CD14-positive monocyte (primary cell): ENCODE measurements at regions not wholly inside any gene's neighbourhood (a gene's known extent, or its start where the extent isn't known, plus 50 kb on each side); places are given as distances from the start of the nearest gene placed in this dataset.
"Not testable (repeated sequence)": the region's sequence is repeated elsewhere in the genome, so short reads cannot be mapped to it uniquely, and the experiment has no call there.

ENCODE experiments used
- DNase-seq, 3 donors: peaks; one replicate each; pipeline ENCODE4 v3.0.0-alpha.2; 2011 to 2022
- H2AFZ ChIP-seq: 2 replicates; pipeline ENCODE4 v1.6.0; 2012; ENCODE audit warnings: mild to moderate bottlenecking, low read depth, low read length, inconsistent platforms; ENCODE audit not compliant: insufficient read depth, poor library complexity, severe bottlenecking
- H3K27ac ChIP-seq, 2 donors: 1 replicate in 1 of 2; 2 replicates in 1 of 2; pipeline ENCODE4 v1.5.1; 2012 to 2013; ENCODE audit warnings: low read length in 2 of 2, control low read depth in 1 of 2, inconsistent platforms in 1 of 2, low read depth in 1 of 2, mild to moderate bottlenecking in 1 of 2
- H3K27me3 ChIP-seq, 2 donors: one replicate each; pipeline versions ENCODE4 v1.6.0 to v1.6.1; 2011 to 2013; ENCODE audit warnings: low read length in 2 of 2; ENCODE audit not compliant: control insufficient read depth in 2 of 2, insufficient read depth in 2 of 2
- H3K36me3 ChIP-seq, 2 donors: replicated peaks in 1 of 2; 1 replicate in 1 of 2; 2 replicates in 1 of 2; pipeline versions ENCODE4 v1.5.1 to v1.6.1; 2012 to 2013; ENCODE audit warnings: low read length in 2 of 2, control low read depth in 1 of 2, inconsistent platforms in 1 of 2, mild to moderate bottlenecking in 1 of 2; ENCODE audit not compliant: insufficient read depth in 2 of 2, control insufficient read depth in 1 of 2
- H3K4me1 ChIP-seq, 2 donors: 1 replicate in 1 of 2; 2 replicates in 1 of 2; pipeline versions ENCODE4 v1.5.1 to v1.6.1; 2012 to 2013; ENCODE audit warnings: low read length in 2 of 2, control low read depth in 1 of 2, inconsistent platforms in 1 of 2, mild to moderate bottlenecking in 1 of 2, moderate library complexity in 1 of 2; ENCODE audit not compliant: insufficient read depth in 2 of 2, control insufficient read depth in 1 of 2
- H3K4me2 ChIP-seq: replicated peaks from 2 replicates; pipeline ENCODE3; 2012; ENCODE audit warnings: low read length, moderate library complexity, mild to moderate bottlenecking; ENCODE audit not compliant: poor library complexity, severe bottlenecking; ENCODE audit errors: extremely low read depth
- H3K4me3 ChIP-seq, 3 experiments: fragments of 200-600 bp in 1 of 3; sonication (generic) in 1 of 3; replicated peaks in 1 of 3; 1 replicate in 2 of 3; 2 replicates in 1 of 3; pipeline ENCODE4 v1.5.1; 2011 to 2013; ENCODE audit warnings: low read length in 3 of 3, mild to moderate bottlenecking in 3 of 3, control low read depth in 2 of 3, low read depth in 2 of 3, inconsistent platforms in 1 of 3, moderate library complexity in 1 of 3
- H3K79me2 ChIP-seq: 2 replicates; pipeline ENCODE4 v1.6.0; 2012; ENCODE audit warnings: mild to moderate bottlenecking, control low read depth, inconsistent platforms, low read length, moderate library complexity; ENCODE audit not compliant: insufficient read depth
- H3K9ac ChIP-seq: 2 replicates; pipeline ENCODE4 v1.6.0; 2017; ENCODE audit warnings: low read length, mild to moderate bottlenecking; ENCODE audit not compliant: insufficient read depth, poor library complexity, severe bottlenecking
- H3K9me3 ChIP-seq, 2 donors: replicated peaks in 1 of 2; 1 replicate in 1 of 2; 2 replicates in 1 of 2; pipeline versions ENCODE4 v1.5.1 to v1.6.1; 2012 to 2013; ENCODE audit warnings: low read length in 2 of 2, control low read depth in 1 of 2; ENCODE audit not compliant: control insufficient read depth in 1 of 2, insufficient read depth in 1 of 2
- H4K20me1 ChIP-seq: 2 replicates; pipeline ENCODE4 v1.6.0; 2012; ENCODE audit warnings: mild to moderate bottlenecking, low read length, control low read depth, moderate library complexity; ENCODE audit not compliant: insufficient read depth
- H3K27ac Mint-ChIP-seq, 7 donors: one replicate each; pipeline ENCODE4 v1.8.0; 2020; ENCODE audit warnings: mild to moderate bottlenecking in 7 of 7, mixed read lengths in 7 of 7, moderate library complexity in 6 of 7, inconsistent platforms in 2 of 7
- H3K27me3 Mint-ChIP-seq, 3 donors: one replicate each; pipeline ENCODE4 v1.8.0; 2021 to 2022; ENCODE audit warnings: low read depth in 3 of 3, mild to moderate bottlenecking in 3 of 3, mixed read lengths in 3 of 3, moderate library complexity in 3 of 3, inconsistent platforms in 1 of 3
- H3K36me3 Mint-ChIP-seq, 2 donors: one replicate each; pipeline ENCODE4 v1.8.0; 2020; ENCODE audit warnings: mixed read lengths in 2 of 2, inconsistent platforms in 1 of 2, mild to moderate bottlenecking in 1 of 2
- H3K4me1 Mint-ChIP-seq: one replicate; pipeline ENCODE4 v1.8.0; 2020; ENCODE audit warnings: mild to moderate bottlenecking, mixed read lengths
- H3K4me3 Mint-ChIP-seq, 2 donors: one replicate each; pipeline ENCODE4 v1.8.0; 2020; ENCODE audit warnings: mild to moderate bottlenecking in 2 of 2, mixed read lengths in 2 of 2, moderate library complexity in 1 of 2
- H3K9me3 Mint-ChIP-seq, 7 donors: one replicate each; pipeline ENCODE4 v1.8.0; 2020 to 2022; ENCODE audit warnings: mixed read lengths in 7 of 7, mild to moderate bottlenecking in 6 of 7, moderate library complexity in 6 of 7, inconsistent platforms in 2 of 7
- CTCF ChIP-seq: fragments of 200-600 bp; IDR thresholded peaks from one replicate; pipeline ENCODE4 v1.8.0; 2022; ENCODE audit warnings: antibody characterized with exemption, mild to moderate bottlenecking
- WGBS: methylation state at CpG from one replicate; pipeline ENCODE4 v1.1.5; 2013; ENCODE audit warnings: missing lambda C conversion rate; ENCODE audit not compliant: insufficient coverage; 5-methylcytosine and 5-hydroxymethylcytosine counted together
- intact Hi-C, 2 donors: fragments of 100-400 bp; cut with micrococcal nuclease; formaldehyde crosslinking; loops; one replicate each; pipeline versions ENCODE4 v1.15.0 to v1.15.1; 2023

- WGBS, result 100% methylated on average over 3 of the region's 4 CpGs
- no peak overlapping the region for H3K4me3 ChIP-seq
- H3K27ac Mint-ChIP-seq, result no peak overlapping the region
- intact Hi-C loops, result no loop called here
- peaks cover 10 to 33% (median 28%) of the 10 kb centered on the region in 7 donors for H3K9me3 Mint-ChIP-seq
- no peaks in the 10 kb centered on the region for H3K4me1 Mint-ChIP-seq
- no peak for DNase-seq
- no peaks in the 10 kb centered on the region for H3K79me2 ChIP-seq
- no peaks in the 10 kb centered on the region for H3K4me1 ChIP-seq
- H2AFZ ChIP-seq, result no peak overlapping the region
- H3K36me3 Mint-ChIP-seq, result no peaks in the 10 kb centered on the region
- no peak overlapping the region for H3K4me2 ChIP-seq
- H3K9ac ChIP-seq, result no peak overlapping the region
- no peak for TF ChIP-seq CTCF
- no peaks in the 10 kb centered on the region for H3K36me3 ChIP-seq
- H3K27me3 Mint-ChIP-seq, result peaks cover 0 to 3% (median 1%) of the 10 kb centered on the region in 3 donors
- peaks cover 5 to 17% of the 10 kb centered on the region in 2 donors for H3K9me3 ChIP-seq
- no peak overlapping the region for H3K4me3 Mint-ChIP-seq
- H3K27ac ChIP-seq, result no peak overlapping the region
- H3K27me3 ChIP-seq, result no peaks in the 10 kb centered on the region
- H4K20me1 ChIP-seq, result no peaks in the 10 kb centered on the region
Measured at GRCh38 chr5:82584631-82585030, 306.5 kb upstream of the RPS23 start.

- H3K9me3 Mint-ChIP-seq, result peaks cover 10 to 33% (median 28%) of the 10 kb centered on the region in 7 donors
- H3K27me3 Mint-ChIP-seq, H3K27ac ChIP-seq, H4K20me1 ChIP-seq, H3K27me3 ChIP-seq, H3K79me2 ChIP-seq, H3K4me3 Mint-ChIP-seq, H3K4me1 Mint-ChIP-seq, H3K4me3 ChIP-seq, H2AFZ ChIP-seq, H3K9ac ChIP-seq, intact Hi-C loops, H3K27ac Mint-ChIP-seq, H3K4me2 ChIP-seq, DNase-seq, H3K36me3 Mint-ChIP-seq, H3K36me3 ChIP-seq, H3K4me1 ChIP-seq: not testable (repeated sequence)
- WGBS, result 98% methylated on average over 5 of the region's 6 CpGs
- H3K9me3 ChIP-seq, result peaks cover 5 to 17% of the 10 kb centered on the region in 2 donors
Measured at GRCh38 chr5:82583331-82583730, 305.2 kb upstream of the RPS23 start.
